ENCODE measurements at regions not wholly inside any gene's neighbourhood (a gene's known extent, or its start where the extent isn't known, plus 50 kb on each side); places are given as distances from the start of the nearest gene placed in this dataset.

DNA sequence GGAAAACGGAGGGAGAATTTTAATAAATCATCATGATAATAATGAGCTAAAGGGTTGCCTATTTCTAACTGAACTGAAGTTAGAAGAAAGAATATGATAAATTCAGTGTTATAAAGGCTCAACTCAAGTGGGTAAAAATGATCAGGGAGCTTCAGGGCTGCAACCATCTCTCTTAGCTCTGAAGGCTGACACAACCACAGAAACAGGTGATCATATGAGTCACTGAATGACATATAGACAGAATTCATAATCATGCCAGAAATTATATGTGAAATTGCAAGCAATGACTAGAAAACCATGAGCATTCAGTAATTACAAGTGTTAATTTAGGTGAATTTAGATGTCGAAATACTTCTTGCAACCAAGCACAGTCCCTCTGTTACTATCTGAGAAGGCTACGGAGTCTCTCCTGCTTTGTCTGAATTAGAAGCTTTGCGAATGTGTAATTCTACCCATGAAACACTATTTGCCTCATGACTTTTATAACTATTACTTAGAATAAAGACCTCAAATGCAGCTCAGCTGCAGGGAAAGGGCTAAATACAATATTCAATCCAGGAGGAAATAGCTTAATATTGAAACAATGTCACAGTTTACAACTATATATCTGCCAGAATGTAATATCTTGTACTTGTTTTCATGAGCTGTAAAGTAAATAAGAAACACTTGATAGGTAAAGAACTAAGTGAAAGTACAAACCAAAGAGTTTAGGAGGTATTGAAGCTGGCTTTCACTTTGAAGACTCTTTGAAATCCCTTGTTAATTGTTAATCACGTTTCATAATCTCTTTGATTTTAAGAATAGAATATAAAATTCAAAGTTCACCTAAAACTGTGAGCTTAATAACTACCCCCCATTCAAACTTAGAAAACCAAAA lies 1972.6 kb downstream of the ARAP2 start:
- TF ChIP-seq, protein P1, sequence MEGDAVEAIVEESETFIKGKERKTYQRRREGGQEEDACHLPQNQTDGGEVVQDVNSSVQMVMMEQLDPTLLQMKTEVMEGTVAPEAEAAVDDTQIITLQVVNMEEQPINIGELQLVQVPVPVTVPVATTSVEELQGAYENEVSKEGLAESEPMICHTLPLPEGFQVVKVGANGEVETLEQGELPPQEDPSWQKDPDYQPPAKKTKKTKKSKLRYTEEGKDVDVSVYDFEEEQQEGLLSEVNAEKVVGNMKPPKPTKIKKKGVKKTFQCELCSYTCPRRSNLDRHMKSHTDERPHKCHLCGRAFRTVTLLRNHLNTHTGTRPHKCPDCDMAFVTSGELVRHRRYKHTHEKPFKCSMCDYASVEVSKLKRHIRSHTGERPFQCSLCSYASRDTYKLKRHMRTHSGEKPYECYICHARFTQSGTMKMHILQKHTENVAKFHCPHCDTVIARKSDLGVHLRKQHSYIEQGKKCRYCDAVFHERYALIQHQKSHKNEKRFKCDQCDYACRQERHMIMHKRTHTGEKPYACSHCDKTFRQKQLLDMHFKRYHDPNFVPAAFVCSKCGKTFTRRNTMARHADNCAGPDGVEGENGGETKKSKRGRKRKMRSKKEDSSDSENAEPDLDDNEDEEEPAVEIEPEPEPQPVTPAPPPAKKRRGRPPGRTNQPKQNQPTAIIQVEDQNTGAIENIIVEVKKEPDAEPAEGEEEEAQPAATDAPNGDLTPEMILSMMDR (IDR thresholded peaks at IDR 0.05; ENCODE audit: borderline replicate concordance, insufficient read depth, low read depth, low read length): no peak
- no peak overlapping the region for H3K4me3 ChIP-seq (ENCODE audit: low read depth, low read length)

DNA sequence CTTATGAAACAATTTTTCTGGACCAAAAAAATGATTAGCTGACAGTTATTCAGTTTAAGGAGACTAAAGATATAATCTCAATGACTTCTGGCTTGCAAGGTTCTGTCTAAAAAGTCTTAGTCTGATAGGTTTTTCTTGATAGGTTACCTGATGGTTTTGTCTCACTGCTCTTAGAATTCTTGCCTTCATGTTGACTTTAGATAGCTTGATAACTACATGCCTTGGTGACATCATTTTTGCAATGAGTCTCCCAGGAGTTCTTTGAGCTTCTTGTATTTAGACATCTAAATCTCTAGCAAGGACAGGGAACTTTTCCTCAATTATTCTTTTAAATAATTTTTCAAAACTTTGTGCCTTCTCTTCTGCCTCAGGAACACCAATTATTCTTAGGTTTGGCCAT lies 1965.3 kb downstream of the ARAP2 start:
- TF ChIP-seq, protein P1 (IDR thresholded peaks at IDR 0.05; ENCODE audit: borderline replicate concordance, insufficient read depth, low read depth, low read length): no peak
- H3K4me3 ChIP-seq (ENCODE audit: low read depth, low read length): no peak overlapping the region

DNA sequence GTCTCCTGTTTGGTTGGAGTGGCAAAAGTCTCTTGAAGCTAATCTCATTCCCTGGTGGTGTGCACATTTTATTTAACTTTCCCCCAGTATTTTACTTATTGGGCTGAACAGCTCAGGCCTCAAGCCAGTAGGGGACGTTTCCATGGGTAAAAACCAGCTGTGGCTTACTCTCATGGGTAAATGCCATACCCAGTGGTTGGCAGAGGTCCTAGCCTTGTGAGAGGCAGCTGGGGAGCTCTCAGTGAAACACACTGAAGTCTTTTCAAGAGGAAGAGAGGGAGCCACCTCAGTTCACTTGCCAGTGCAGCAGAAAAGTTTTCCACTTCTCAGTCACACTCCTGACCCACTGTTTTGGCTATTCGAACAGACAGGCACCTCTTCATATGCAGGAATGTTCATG lies 1964.2 kb downstream of the ARAP2 start:
- TF ChIP-seq, protein P1 (IDR thresholded peaks at IDR 0.05; ENCODE audit: borderline replicate concordance, insufficient read depth, low read depth, low read length): no peak
- H3K4me3 ChIP-seq (ENCODE audit: low read depth, low read length): no peak overlapping the region

DNA sequence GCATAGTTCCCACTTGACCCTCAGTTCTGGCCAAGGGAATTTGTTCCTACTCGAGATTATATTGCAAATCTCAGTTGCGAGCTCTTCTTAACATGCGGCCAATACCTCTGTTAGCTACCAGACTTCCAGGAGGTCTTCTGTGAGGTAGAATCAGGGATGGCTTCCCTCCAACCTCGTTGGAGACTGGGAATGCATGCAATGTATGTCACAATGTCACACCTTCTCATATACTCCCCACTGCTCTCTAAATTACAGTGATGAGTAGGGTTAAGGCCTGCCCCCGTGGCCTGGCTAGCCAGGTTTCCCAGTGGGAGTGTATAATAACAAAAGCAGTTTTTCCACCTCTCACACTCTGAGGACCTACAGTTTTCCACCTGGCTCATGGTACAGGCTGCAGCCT lies 1962.5 kb downstream of the ARAP2 start:
- no peak overlapping the region for H3K4me3 ChIP-seq (ENCODE audit: low read depth, low read length)
- TF ChIP-seq, protein P1 (IDR thresholded peaks at IDR 0.05; ENCODE audit: borderline replicate concordance, insufficient read depth, low read depth, low read length): no peak

DNA sequence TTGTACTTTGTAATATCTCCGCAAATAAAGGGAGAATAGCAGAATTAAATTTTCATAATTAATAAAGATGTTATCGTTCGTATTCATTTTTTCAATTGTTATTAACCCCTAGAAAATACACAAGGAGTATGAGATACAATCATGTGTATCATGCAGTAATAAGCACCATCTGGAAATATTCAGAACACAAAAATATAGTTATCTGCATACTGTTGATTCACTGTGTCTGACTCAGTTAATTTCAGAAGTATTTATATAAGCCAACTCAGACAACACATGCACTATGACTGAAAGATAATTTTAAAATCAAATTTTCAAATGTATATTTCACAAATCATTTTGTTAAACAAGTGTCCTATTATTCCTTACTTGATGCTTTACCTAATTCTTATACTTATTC lies 1954.8 kb downstream of the ARAP2 start:
- TF ChIP-seq, protein P1 (IDR thresholded peaks at IDR 0.05; ENCODE audit: borderline replicate concordance, insufficient read depth, low read depth, low read length): no peak
- H3K4me3 ChIP-seq (ENCODE audit: low read depth, low read length): no peak overlapping the region

DNA sequence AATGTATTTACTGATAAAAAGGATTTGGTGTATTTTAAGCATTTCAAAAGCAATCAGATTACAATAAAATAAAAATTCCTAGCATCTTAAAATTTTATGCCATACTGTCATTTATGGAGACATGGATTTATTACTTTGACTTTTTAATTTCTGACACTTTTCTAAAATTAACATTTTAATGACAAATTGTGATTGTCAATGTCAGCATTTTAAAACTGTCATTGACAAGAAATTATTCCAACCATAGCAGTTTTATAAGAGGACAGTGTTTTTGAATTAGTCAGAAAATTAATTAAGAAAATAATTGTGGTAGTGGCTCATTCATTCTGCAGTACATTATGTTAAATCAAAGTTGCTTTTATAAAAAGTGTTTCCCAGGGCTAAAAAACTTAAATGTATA lies 1954.4 kb downstream of the ARAP2 start:
- no peak overlapping the region for H3K4me3 ChIP-seq (ENCODE audit: low read depth, low read length)
- TF ChIP-seq, protein P1 (IDR thresholded peaks at IDR 0.05; ENCODE audit: borderline replicate concordance, insufficient read depth, low read depth, low read length): no peak

DNA sequence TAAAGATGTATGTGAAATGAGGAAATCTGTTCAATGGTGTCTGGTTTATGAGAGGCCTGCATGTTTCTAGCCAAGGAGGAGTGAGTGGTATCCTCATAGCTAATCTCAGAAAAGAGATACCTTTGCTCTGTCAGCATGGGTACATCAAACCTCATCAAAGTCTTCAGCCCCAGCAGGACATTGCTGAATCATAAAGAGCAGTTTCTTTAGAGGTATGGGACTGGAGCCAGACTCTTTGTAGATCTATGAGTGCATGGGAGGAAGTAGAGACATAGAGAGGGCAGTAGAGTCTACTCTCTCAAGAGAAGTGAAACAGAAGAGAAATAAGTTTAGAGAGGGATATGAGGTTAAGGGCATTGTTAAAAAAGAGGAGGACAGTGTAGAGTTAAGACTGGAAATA lies 1950.9 kb downstream of the ARAP2 start:
- no peak overlapping the region for H3K4me3 ChIP-seq (ENCODE audit: low read depth, low read length)
- TF ChIP-seq, protein P1 (IDR thresholded peaks at IDR 0.05; ENCODE audit: borderline replicate concordance, insufficient read depth, low read depth, low read length): no peak

Measured in GM12875 (cell line).